CD8-positive, alpha-beta memory T cell (primary cell): ENCODE measurements at regions not wholly inside any gene's neighbourhood (a gene's known extent, or its start where the extent isn't known, plus 50 kb on each side); places are given as distances from the start of the nearest gene placed in this dataset.

Source experiments
- CTCF ChIA-PET: fragments of 350-600 bp; sonication (Branson Sonifier 250); formaldehyde crosslinking; loops from one replicate; lab custom pipeline; 2021; ENCODE audit warnings: antibody characterized with exemption; lab: Charles Lee
- POLR2A ChIA-PET: fragments of 350-600 bp; sonication (Branson Sonifier 250); formaldehyde crosslinking; loops from one replicate; lab custom pipeline; 2021; ENCODE audit warnings: antibody characterized with exemption; lab: Charles Lee
- DNase-seq, 5 donors: peaks; one replicate each; pipeline versions ENCODE4 v3.0.0 to v3.0.0-alpha.2; 2020 to 2022; ENCODE audit warnings: mixed read lengths in 1 of 5
- H3K27ac ChIP-seq: one replicate; pipeline ENCODE4 v1.7.0; 2013; ENCODE audit warnings: low read depth, mild to moderate bottlenecking, low read length, moderate library complexity
- H3K27me3 ChIP-seq: 2 replicates; pipeline ENCODE4 v1.7.0; 2013; ENCODE audit warnings: low read length, mild to moderate bottlenecking; ENCODE audit not compliant: insufficient read depth, poor library complexity, severe bottlenecking
- H3K36me3 ChIP-seq: 2 replicates; pipeline ENCODE4 v1.7.0; 2013; ENCODE audit warnings: mild to moderate bottlenecking, low read length, moderate library complexity; ENCODE audit not compliant: insufficient read depth
- H3K4me1 ChIP-seq: 2 replicates; pipeline ENCODE4 v1.7.0; 2013; ENCODE audit warnings: mild to moderate bottlenecking, low read length, moderate library complexity; ENCODE audit not compliant: insufficient read depth
- H3K4me3 ChIP-seq: 2 replicates; pipeline ENCODE4 v1.7.0; 2013; ENCODE audit warnings: mild to moderate bottlenecking, low read length
- H3K9me3 ChIP-seq: 2 replicates; pipeline ENCODE4 v1.7.0; 2013; ENCODE audit warnings: mild to moderate bottlenecking, low read length
- H3K27ac Mint-ChIP-seq, 8 donors: one replicate each; pipeline ENCODE4 v1.8.0; 2020 to 2021; ENCODE audit warnings: mixed read lengths in 8 of 8, mild to moderate bottlenecking in 6 of 8, inconsistent platforms in 3 of 8, moderate library complexity in 3 of 8
- H3K27me3 Mint-ChIP-seq, 2 donors: one replicate each; pipeline ENCODE4 v1.8.0; 2020 to 2021; ENCODE audit warnings: mixed read lengths in 2 of 2, mild to moderate bottlenecking in 1 of 2, moderate library complexity in 1 of 2
- H3K36me3 Mint-ChIP-seq, 3 donors: one replicate each; pipeline ENCODE4 v1.8.0; 2020 to 2021; ENCODE audit warnings: mixed read lengths in 3 of 3, inconsistent platforms in 1 of 3, mild to moderate bottlenecking in 1 of 3
- H3K4me1 Mint-ChIP-seq, 3 donors: one replicate each; pipeline ENCODE4 v1.8.0; 2020 to 2021; ENCODE audit warnings: mixed read lengths in 3 of 3, inconsistent platforms in 1 of 3, mild to moderate bottlenecking in 1 of 3
- H3K4me3 Mint-ChIP-seq, 7 donors: one replicate each; pipeline ENCODE4 v1.8.0; 2020 to 2021; ENCODE audit warnings: mixed read lengths in 7 of 7, mild to moderate bottlenecking in 6 of 7, moderate library complexity in 4 of 7, inconsistent platforms in 2 of 7
- H3K9me3 Mint-ChIP-seq, 5 donors: one replicate each; pipeline ENCODE4 v1.8.0; 2020 to 2022; ENCODE audit warnings: mixed read lengths in 5 of 5, mild to moderate bottlenecking in 3 of 5, moderate library complexity in 2 of 5, inconsistent platforms in 1 of 5

DNA sequence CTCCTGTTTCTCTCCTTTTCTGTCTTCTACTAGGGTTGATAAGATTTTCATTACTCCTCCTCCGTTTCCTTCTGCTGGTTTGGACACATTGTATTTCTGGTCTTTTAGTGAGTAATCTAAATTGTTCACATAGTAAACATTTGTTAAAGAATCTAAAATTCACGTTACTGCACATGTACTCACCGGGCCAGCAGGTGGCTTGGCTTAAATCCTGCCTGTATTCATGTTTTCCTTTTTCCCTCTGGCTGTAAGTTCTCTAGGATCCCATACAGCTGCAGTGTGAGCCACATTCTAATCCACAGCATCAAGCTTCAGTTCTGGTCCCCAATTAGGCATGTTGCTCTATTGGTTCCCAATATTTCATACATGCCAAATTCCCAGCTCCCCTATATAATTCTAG lies 958.3 kb downstream of the ADGRL2 start:
- Mint-ChIP-seq H3K27me3 (no peaks in the 10 kb centered on the region), H3K36me3 (peaks cover 0 to 4% (median 0%) of the 10 kb centered on the region in 3 donors), H3K4me1 (no peaks in the 10 kb centered on the region), H3K9me3 (peaks cover 0 to 22% (median 3%) of the 10 kb centered on the region in 5 donors), H3K4me3 (no peak overlapping the region), H3K27ac (peak overlapping the region in 1 of 8 donors; percentile 1)
- Histone ChIP-seq H3K27me3 (no peaks in the 10 kb centered on the region), H3K36me3 (no peaks in the 10 kb centered on the region), H3K27ac (no peak overlapping the region), H3K9me3 (no peaks in the 10 kb centered on the region), H3K4me3 (no peak overlapping the region), H3K4me1 (no peaks in the 10 kb centered on the region)
- CTCF ChIA-PET = no interaction called here
- no peak for DNase-seq
- POLR2A ChIA-PET = no interaction called here

DNA sequence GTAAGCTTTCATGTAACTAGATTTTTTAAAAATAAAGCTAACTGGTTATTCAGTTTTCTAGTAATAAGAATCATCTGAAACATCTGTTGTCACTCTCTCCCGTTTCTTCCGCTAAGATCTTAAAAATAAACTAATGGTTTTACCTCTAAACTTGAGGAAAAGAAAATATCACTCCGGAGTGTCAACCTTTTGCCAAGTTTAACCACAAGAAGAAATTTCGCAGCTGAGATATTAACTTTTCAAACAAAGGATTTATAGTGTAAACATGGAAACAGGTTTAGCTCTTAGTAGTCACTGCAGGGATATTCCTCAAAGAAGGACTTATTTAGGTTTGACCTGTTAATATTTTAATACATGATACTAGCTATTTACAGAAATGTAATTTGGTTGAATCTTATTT lies 954.9 kb downstream of the ADGRL2 start:
- Mint-ChIP-seq H3K4me1 (no peaks in the 10 kb centered on the region), H3K36me3 (peaks cover 0 to 4% (median 0%) of the 10 kb centered on the region in 3 donors), H3K27ac (no peak overlapping the region), H3K27me3 (no peaks in the 10 kb centered on the region), H3K4me3 (no peak overlapping the region), H3K9me3 (peaks cover 0 to 18% (median 7%) of the 10 kb centered on the region in 5 donors)
- H3K9me3 ChIP-seq = no peaks in the 10 kb centered on the region
- no peak overlapping the region for H3K27ac ChIP-seq
- ChIA-PET CTCF (no interaction called here), POLR2A (no interaction called here)
- H3K4me1 ChIP-seq = no peaks in the 10 kb centered on the region
- H3K36me3 ChIP-seq = no peaks in the 10 kb centered on the region
- no peaks in the 10 kb centered on the region for H3K27me3 ChIP-seq
- no peak overlapping the region for H3K4me3 ChIP-seq
- DNase-seq = no peak

DNA sequence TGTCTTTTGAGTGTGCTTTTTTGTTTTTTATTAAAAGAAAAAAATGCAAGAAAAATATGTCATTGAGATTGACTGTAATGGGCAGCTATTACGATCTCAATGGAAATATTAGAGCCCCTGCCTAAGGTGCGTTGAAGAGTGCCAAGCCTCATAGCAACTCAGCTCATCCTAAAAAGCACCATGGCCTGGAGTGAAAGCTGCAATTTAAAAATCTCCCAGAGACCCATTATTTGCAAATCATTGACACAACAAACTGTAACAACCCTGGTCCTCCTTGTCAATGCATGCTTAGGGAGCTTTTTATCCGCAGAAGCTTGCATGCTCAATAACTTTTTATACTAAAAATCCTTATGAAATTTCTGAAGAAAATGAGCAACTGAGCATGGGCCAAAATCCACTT lies 954.5 kb downstream of the ADGRL2 start:
- Mint-ChIP-seq H3K27me3 (no peaks in the 10 kb centered on the region), H3K36me3 (peaks cover 0 to 4% (median 0%) of the 10 kb centered on the region in 3 donors), H3K4me3 (no peak overlapping the region), H3K27ac (no peak overlapping the region), H3K4me1 (no peaks in the 10 kb centered on the region), H3K9me3 (peaks cover 1 to 18% (median 7%) of the 10 kb centered on the region in 5 donors)
- DNase-seq = no peak
- Histone ChIP-seq H3K36me3 (no peaks in the 10 kb centered on the region), H3K4me1 (no peaks in the 10 kb centered on the region), H3K27ac (no peak overlapping the region), H3K9me3 (no peaks in the 10 kb centered on the region), H3K4me3 (no peak overlapping the region), H3K27me3 (no peaks in the 10 kb centered on the region)
- CTCF ChIA-PET = no interaction called here
- POLR2A ChIA-PET = no interaction called here

DNA sequence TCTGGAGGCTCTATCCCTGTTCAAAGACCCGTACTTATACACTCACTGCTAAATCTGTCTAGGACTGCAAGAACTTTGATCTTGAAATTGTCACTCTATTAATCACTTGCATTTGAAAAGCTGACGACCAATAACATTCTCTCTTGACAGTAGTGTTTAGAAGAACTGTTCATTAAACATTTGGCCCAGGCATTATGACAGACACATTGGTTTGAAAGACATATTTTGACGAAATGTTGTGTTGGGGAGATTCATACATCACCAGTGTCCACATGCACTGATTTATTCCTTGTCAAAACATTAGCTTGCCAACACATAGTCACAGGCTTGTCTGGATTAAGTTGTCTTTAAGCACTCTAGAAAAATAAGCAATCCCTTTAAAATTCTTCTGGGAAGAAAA lies 951.3 kb downstream of the ADGRL2 start:
- Mint-ChIP-seq H3K27ac (no peak overlapping the region), H3K36me3 (no peaks in the 10 kb centered on the region), H3K4me3 (no peak overlapping the region), H3K27me3 (no peaks in the 10 kb centered on the region), H3K4me1 (no peaks in the 10 kb centered on the region), H3K9me3 (peaks cover 3 to 14% (median 6%) of the 10 kb centered on the region in 5 donors)
- ChIA-PET CTCF (no interaction called here), POLR2A (no interaction called here)
- Histone ChIP-seq H3K9me3 (no peaks in the 10 kb centered on the region), H3K27ac (no peak overlapping the region), H3K4me1 (no peaks in the 10 kb centered on the region), H3K36me3 (no peaks in the 10 kb centered on the region), H3K4me3 (no peak overlapping the region), H3K27me3 (no peaks in the 10 kb centered on the region)
- DNase-seq = no peak

DNA sequence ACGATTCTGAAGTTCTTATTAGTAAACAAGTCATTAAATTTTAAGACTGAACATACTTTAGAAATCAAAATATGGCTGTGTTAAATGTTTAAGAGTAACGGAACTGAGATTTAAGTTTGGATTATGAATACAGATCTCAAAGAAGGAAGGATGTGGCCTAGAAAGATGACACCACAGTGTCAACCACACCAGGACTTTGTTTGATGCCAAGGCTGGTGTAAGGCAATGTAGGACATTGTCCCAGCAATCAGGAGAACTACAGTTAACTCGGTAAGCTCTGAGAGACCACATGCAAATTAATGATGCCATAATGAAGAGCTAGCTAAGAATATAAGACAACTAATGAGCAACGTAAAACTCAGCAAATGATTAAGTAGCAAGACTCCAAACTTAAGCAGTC lies 932.9 kb downstream of the ADGRL2 start:
- ChIA-PET POLR2A (no interaction called here), CTCF (no interaction called here)
- H3K4me3 ChIP-seq = no peak overlapping the region
- H3K9me3 Mint-ChIP-seq = peaks cover 6 to 27% (median 14%) of the 10 kb centered on the region in 5 donors
- no peaks in the 10 kb centered on the region for H3K36me3 ChIP-seq
- DNase-seq = no peak
- H3K9me3 ChIP-seq = no peaks in the 10 kb centered on the region
- no peak overlapping the region for H3K4me3 Mint-ChIP-seq
- H3K27me3 ChIP-seq = no peaks in the 10 kb centered on the region
- no peak overlapping the region for H3K27ac Mint-ChIP-seq
- no peak overlapping the region for H3K27ac ChIP-seq
- H3K27me3 Mint-ChIP-seq = no peaks in the 10 kb centered on the region
- no peaks in the 10 kb centered on the region for H3K36me3 Mint-ChIP-seq
- no peaks in the 10 kb centered on the region for H3K4me1 ChIP-seq
- no peaks in the 10 kb centered on the region for H3K4me1 Mint-ChIP-seq

DNA sequence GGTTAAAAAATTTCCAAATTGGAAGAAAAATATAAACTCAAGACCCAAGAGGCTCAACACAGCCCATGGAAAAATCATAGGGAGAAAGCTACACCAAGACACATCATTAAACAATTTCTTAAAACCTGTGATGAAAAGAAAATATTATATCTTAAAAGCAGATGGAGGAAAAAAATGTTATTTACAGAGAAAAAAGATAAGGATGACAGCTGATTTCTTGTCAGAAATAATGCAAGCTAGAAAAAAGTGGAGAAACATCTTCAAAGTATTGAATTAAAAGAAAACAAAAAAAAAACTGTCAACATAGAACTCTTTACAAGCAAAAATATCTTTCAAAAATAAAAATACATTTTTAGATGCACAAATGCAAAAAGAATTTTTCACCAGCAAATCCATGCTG lies 930.5 kb downstream of the ADGRL2 start:
- CTCF ChIA-PET = no interaction called here
- Mint-ChIP-seq H3K36me3 (no peaks in the 10 kb centered on the region), H3K27ac (no peak overlapping the region), H3K4me1 (no peaks in the 10 kb centered on the region), H3K9me3 (peaks cover 6 to 23% (median 16%) of the 10 kb centered on the region in 5 donors), H3K4me3 (no peak overlapping the region), H3K27me3 (no peaks in the 10 kb centered on the region)
- POLR2A ChIA-PET = no interaction called here
- H3K9me3 ChIP-seq = no peaks in the 10 kb centered on the region
- no peak overlapping the region for H3K4me3 ChIP-seq
- no peaks in the 10 kb centered on the region for H3K27me3 ChIP-seq
- no peak overlapping the region for H3K27ac ChIP-seq
- no peaks in the 10 kb centered on the region for H3K36me3 ChIP-seq
- no peaks in the 10 kb centered on the region for H3K4me1 ChIP-seq
- no peak for DNase-seq

DNA sequence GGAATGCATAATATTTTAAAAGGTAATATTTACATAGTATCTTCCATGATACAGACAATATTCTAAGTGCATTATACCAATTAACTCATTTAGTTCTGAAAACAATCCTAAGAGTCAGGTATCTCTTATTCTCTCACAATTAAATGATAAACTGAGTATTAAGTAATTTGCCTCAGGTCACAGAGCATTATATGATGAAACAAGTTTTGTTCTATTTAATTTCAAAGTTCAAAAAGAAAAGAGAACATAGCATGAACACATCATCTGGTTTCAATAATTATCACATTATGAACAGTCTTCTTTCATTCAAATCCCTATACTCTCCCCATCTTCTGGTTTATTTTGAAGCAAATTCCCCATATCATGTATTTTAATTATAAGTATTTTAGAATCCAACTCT lies 927.5 kb downstream of the ADGRL2 start:
- no peak for DNase-seq
- H3K4me3 ChIP-seq = no peak overlapping the region
- ChIA-PET POLR2A (no interaction called here), CTCF (no interaction called here)
- no peaks in the 10 kb centered on the region for H3K36me3 ChIP-seq
- H3K36me3 Mint-ChIP-seq = no peaks in the 10 kb centered on the region
- no peaks in the 10 kb centered on the region for H3K27me3 Mint-ChIP-seq
- no peaks in the 10 kb centered on the region for H3K4me1 Mint-ChIP-seq
- no peak overlapping the region for H3K27ac Mint-ChIP-seq
- no peak overlapping the region for H3K27ac ChIP-seq
- no peaks in the 10 kb centered on the region for H3K27me3 ChIP-seq
- H3K9me3 Mint-ChIP-seq = peaks cover 3 to 33% (median 14%) of the 10 kb centered on the region in 5 donors
- no peaks in the 10 kb centered on the region for H3K9me3 ChIP-seq
- H3K4me3 Mint-ChIP-seq = no peak overlapping the region
- no peaks in the 10 kb centered on the region for H3K4me1 ChIP-seq

DNA sequence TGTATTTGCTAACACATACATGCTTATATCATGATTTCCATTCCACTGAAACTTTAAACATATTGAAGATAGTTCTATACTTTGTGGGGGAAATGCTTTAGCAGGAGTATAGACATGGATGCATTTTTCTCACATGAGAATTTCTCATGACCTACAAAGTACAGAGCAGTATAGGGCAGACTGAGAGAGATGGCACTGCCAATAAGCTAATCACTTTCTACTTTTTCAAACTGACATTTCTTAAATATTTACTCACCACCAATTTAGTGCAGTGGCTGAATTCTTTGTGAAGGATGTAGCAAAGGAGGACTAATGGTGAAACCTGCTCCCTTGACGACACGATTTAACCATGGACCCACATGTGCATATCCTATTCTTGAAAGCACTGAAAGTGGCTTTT lies 923.5 kb downstream of the ADGRL2 start:
- Mint-ChIP-seq H3K27ac (no peak overlapping the region), H3K27me3 (no peaks in the 10 kb centered on the region)
- CTCF ChIA-PET = no interaction called here

DNA sequence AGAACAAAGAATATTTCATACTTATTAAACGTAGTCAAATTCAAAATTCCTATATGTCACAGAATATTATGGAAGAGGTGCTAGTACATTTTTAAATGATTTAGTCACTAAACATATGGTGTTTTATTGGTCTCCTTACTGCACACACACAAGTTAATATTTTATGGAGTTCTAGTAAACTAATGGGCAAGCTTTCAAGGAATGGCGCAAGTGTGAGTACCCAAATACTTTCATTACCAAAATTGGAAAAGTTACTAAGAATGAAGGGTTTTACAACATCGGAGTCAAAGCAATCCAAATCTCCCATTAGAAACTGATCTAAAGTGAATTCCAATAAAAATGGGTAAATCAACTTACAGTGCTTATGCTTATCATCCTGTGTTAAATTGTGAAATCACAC lies 921.9 kb downstream of the ADGRL2 start:
- CTCF ChIA-PET = no interaction called here
- no peaks in the 10 kb centered on the region for H3K36me3 Mint-ChIP-seq
- H3K9me3 Mint-ChIP-seq = peaks cover 8 to 33% (median 9%) of the 10 kb centered on the region in 5 donors
- no peaks in the 10 kb centered on the region for H3K4me1 ChIP-seq
- no peak overlapping the region for H3K27ac Mint-ChIP-seq
- no peak overlapping the region for H3K27ac ChIP-seq
- no peak overlapping the region for H3K4me3 Mint-ChIP-seq
- no peaks in the 10 kb centered on the region for H3K9me3 ChIP-seq
- no peak overlapping the region for H3K4me3 ChIP-seq
- no peaks in the 10 kb centered on the region for H3K27me3 Mint-ChIP-seq
- H3K4me1 Mint-ChIP-seq = no peaks in the 10 kb centered on the region
- POLR2A ChIA-PET = no interaction called here
- H3K36me3 ChIP-seq = no peaks in the 10 kb centered on the region
- no peaks in the 10 kb centered on the region for H3K27me3 ChIP-seq
- DNase-seq = no peak

More for the DNA sequence above, 923.5 kb downstream of the ADGRL2 start:
- no peaks in the 10 kb centered on the region for H3K27me3 ChIP-seq
- no peaks in the 10 kb centered on the region for H3K36me3 ChIP-seq
- Mint-ChIP-seq H3K4me1 (no peaks in the 10 kb centered on the region), H3K9me3 (peaks cover 3 to 32% (median 9%) of the 10 kb centered on the region in 5 donors), H3K4me3 (no peak overlapping the region), H3K36me3 (no peaks in the 10 kb centered on the region)
- no peaks in the 10 kb centered on the region for H3K4me1 ChIP-seq
- no peak for DNase-seq
- no peaks in the 10 kb centered on the region for H3K9me3 ChIP-seq
- H3K27ac ChIP-seq = no peak overlapping the region
- no peak overlapping the region for H3K4me3 ChIP-seq
- POLR2A ChIA-PET = no interaction called here
